ENCODE measurements at regions not wholly inside any gene's neighbourhood (a gene's known extent, or its start where the extent isn't known, plus 50 kb on each side); places are given as distances from the start of the nearest gene placed in this dataset.

- Mint-ChIP-seq H3K4me1 (ENCODE audit: low read depth) (no peaks in the 10 kb centered on the region), H3K4me3 (no peak overlapping the region), H3K27ac (no peak overlapping the region), H3K36me3 (ENCODE audit: low read depth) (no peaks in the 10 kb centered on the region), H3K9me3 (no peaks in the 10 kb centered on the region), H3K27me3 (ENCODE audit: low read depth) (no peaks in the 10 kb centered on the region)
- no peak for DNase-seq (ENCODE audit: low spot score)
These were observed 166.9 kb downstream of the OLFM1 start for GRCh38 chr9:135254176-135255032.

GRCh38 chr9:135255033-135255840, 167.8 kb downstream of the OLFM1 start:
- Mint-ChIP-seq H3K4me3 (no peak overlapping the region), H3K27ac (no peak overlapping the region), H3K4me1 (ENCODE audit: low read depth) (no peaks in the 10 kb centered on the region), H3K9me3 (no peaks in the 10 kb centered on the region), H3K36me3 (ENCODE audit: low read depth) (no peaks in the 10 kb centered on the region), H3K27me3 (ENCODE audit: low read depth) (no peaks in the 10 kb centered on the region)
- DNase-seq (ENCODE audit: low spot score): no peak

- no peak overlapping the region for H3K4me3 Mint-ChIP-seq
- H3K4me1 Mint-ChIP-seq (ENCODE audit: low read depth): no peaks in the 10 kb centered on the region
- no peaks in the 10 kb centered on the region for H3K27me3 Mint-ChIP-seq (ENCODE audit: low read depth)
- H3K36me3 Mint-ChIP-seq (ENCODE audit: low read depth): no peaks in the 10 kb centered on the region
- no peak overlapping the region for H3K27ac Mint-ChIP-seq
- no peaks in the 10 kb centered on the region for H3K9me3 Mint-ChIP-seq
- no peak for DNase-seq (ENCODE audit: low spot score)
These were observed 168.5 kb downstream of the OLFM1 start for GRCh38 chr9:135255841-135256580.

- H3K4me3 Mint-ChIP-seq: no peak overlapping the region
- H3K27me3 Mint-ChIP-seq (ENCODE audit: low read depth): no peaks in the 10 kb centered on the region
These were observed 169.3 kb downstream of the OLFM1 start for GRCh38 chr9:135256581-135257354.

GRCh38 chr9:135258461-135258860, 171.0 kb downstream of the OLFM1 start:
- Mint-ChIP-seq H3K27ac (no peak overlapping the region), H3K36me3 (ENCODE audit: low read depth) (no peaks in the 10 kb centered on the region), H3K9me3 (no peaks in the 10 kb centered on the region), H3K4me3 (no peak overlapping the region), H3K4me1 (ENCODE audit: low read depth) (no peaks in the 10 kb centered on the region), H3K27me3 (ENCODE audit: low read depth) (no peaks in the 10 kb centered on the region)
- no peak for DNase-seq (ENCODE audit: low spot score)

More at GRCh38 chr9:135256581-135257354, 169.3 kb downstream of the OLFM1 start:
- Mint-ChIP-seq H3K36me3 (ENCODE audit: low read depth) (no peaks in the 10 kb centered on the region), H3K4me1 (ENCODE audit: low read depth) (no peaks in the 10 kb centered on the region), H3K27ac (no peak overlapping the region), H3K9me3 (no peaks in the 10 kb centered on the region)
- DNase-seq (ENCODE audit: low spot score): no peak

GRCh38 chr9:135259273-135259672, 171.8 kb downstream of the OLFM1 start:
- H3K9me3 Mint-ChIP-seq: no peaks in the 10 kb centered on the region
- no peak for DNase-seq (ENCODE audit: low spot score)
- H3K4me3 Mint-ChIP-seq: no peak overlapping the region
- no peak overlapping the region for H3K27ac Mint-ChIP-seq
- no peaks in the 10 kb centered on the region for H3K4me1 Mint-ChIP-seq (ENCODE audit: low read depth)
- no peaks in the 10 kb centered on the region for H3K27me3 Mint-ChIP-seq (ENCODE audit: low read depth)
- no peaks in the 10 kb centered on the region for H3K36me3 Mint-ChIP-seq (ENCODE audit: low read depth)

GRCh38 chr9:135260221-135261180, 173.0 kb downstream of the OLFM1 start:
- no peak for DNase-seq (ENCODE audit: low spot score)
- H3K36me3 Mint-ChIP-seq (ENCODE audit: low read depth): no peaks in the 10 kb centered on the region
- no peaks in the 10 kb centered on the region for H3K27me3 Mint-ChIP-seq (ENCODE audit: low read depth)
- H3K9me3 Mint-ChIP-seq: no peaks in the 10 kb centered on the region
- no peak overlapping the region for H3K27ac Mint-ChIP-seq
- H3K4me3 Mint-ChIP-seq: no peak overlapping the region
- H3K4me1 Mint-ChIP-seq (ENCODE audit: low read depth): no peaks in the 10 kb centered on the region

- H3K27ac Mint-ChIP-seq: no peak overlapping the region
- no peaks in the 10 kb centered on the region for H3K36me3 Mint-ChIP-seq (ENCODE audit: low read depth)
- DNase-seq (ENCODE audit: low spot score): no peak
- H3K27me3 Mint-ChIP-seq (ENCODE audit: low read depth): no peaks in the 10 kb centered on the region
- no peak overlapping the region for H3K4me3 Mint-ChIP-seq
- no peaks in the 10 kb centered on the region for H3K9me3 Mint-ChIP-seq
- no peaks in the 10 kb centered on the region for H3K4me1 Mint-ChIP-seq (ENCODE audit: low read depth)
These were observed 174.8 kb downstream of the OLFM1 start for GRCh38 chr9:135262248-135262647.

GRCh38 chr9:135263511-135263910, 176.0 kb downstream of the OLFM1 start:
- Mint-ChIP-seq H3K27ac (no peak overlapping the region), H3K4me1 (ENCODE audit: low read depth) (no peaks in the 10 kb centered on the region), H3K36me3 (ENCODE audit: low read depth) (no peaks in the 10 kb centered on the region), H3K4me3 (no peak overlapping the region), H3K27me3 (ENCODE audit: low read depth) (no peaks in the 10 kb centered on the region), H3K9me3 (no peaks in the 10 kb centered on the region)
- DNase-seq (ENCODE audit: low spot score): no peak

GRCh38 chr9:135265931-135266330, 178.5 kb downstream of the OLFM1 start:
- Mint-ChIP-seq H3K9me3 (peaks cover 5% of the 10 kb centered on the region), H3K27ac (no peak overlapping the region), H3K36me3 (ENCODE audit: low read depth) (no peaks in the 10 kb centered on the region), H3K27me3 (ENCODE audit: low read depth) (no peaks in the 10 kb centered on the region), H3K4me1 (ENCODE audit: low read depth) (no peaks in the 10 kb centered on the region), H3K4me3 (no peak overlapping the region)
- no peak for DNase-seq (ENCODE audit: low spot score)

GRCh38 chr9:135267191-135267809, 179.8 kb downstream of the OLFM1 start:
- H3K4me1 Mint-ChIP-seq (ENCODE audit: low read depth): no peaks in the 10 kb centered on the region
- H3K9me3 Mint-ChIP-seq: peaks cover 5% of the 10 kb centered on the region
- H3K27me3 Mint-ChIP-seq (ENCODE audit: low read depth): no peaks in the 10 kb centered on the region
- H3K4me3 Mint-ChIP-seq: no peak overlapping the region
- no peak overlapping the region for H3K27ac Mint-ChIP-seq
- DNase-seq (ENCODE audit: low spot score): no peak
- no peaks in the 10 kb centered on the region for H3K36me3 Mint-ChIP-seq (ENCODE audit: low read depth)

GRCh38 chr9:135268031-135268430, 180.6 kb downstream of the OLFM1 start:
- Mint-ChIP-seq H3K4me3 (no peak overlapping the region), H3K27ac (no peak overlapping the region), H3K9me3 (peaks cover 5% of the 10 kb centered on the region), H3K4me1 (ENCODE audit: low read depth) (no peaks in the 10 kb centered on the region), H3K36me3 (ENCODE audit: low read depth) (no peaks in the 10 kb centered on the region), H3K27me3 (ENCODE audit: low read depth) (no peaks in the 10 kb centered on the region)
- no peak for DNase-seq (ENCODE audit: low spot score)

Measured in T-helper 2 cell treated with Interferon-gamma antibody and Interleukin-4, amounts not matched to agents 5 μg/mL and 100 μg/mL, for 36 hours (primary cell).